NCI-H1694 (cell line): ENCODE measurements at regions not wholly inside any gene's neighbourhood (a gene's known extent, or its start where the extent isn't known, plus 50 kb on each side); places are given as distances from the start of the nearest gene placed in this dataset.

Source experiments
- DNase-seq: peaks from one replicate; lab custom pipeline; 2025; lab: John Stamatoyannopoulos, UW

DNA sequence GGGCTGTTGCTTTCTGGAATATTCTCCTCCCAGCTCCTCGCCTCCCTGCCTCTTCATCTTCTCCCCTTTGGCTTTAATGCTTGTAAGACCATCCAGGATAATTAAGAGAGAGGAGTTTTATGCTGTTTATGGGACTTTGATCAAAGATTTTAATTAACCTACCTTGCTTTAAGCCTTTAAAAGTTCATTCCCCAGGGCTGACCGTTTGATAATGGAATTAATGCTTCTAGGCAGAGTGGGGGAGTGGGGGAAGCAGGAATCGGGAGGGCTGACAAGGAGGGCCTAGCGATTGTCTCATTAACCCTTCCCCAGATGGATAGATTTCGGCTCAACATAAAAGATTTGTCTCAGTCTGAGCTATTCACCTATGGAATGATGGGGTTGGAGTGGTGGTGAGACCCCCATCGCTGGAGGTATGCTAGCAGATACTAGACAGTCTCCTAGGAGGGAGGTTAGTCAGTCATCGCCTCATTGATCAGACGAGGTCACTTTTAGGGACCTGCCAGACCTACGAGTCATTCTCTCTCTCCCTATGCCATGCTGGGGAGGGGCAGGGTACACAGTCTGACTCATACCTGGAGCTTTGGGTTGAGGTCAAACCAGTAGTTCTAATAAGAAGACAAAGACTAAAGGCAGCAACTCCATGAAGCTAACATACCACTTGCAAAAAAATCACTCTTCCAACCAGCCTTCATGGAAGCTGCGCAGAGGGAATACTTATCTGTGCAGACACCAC lies 236.6 kb upstream of the NLRP1 start:
- DNase-seq: no peak

DNA sequence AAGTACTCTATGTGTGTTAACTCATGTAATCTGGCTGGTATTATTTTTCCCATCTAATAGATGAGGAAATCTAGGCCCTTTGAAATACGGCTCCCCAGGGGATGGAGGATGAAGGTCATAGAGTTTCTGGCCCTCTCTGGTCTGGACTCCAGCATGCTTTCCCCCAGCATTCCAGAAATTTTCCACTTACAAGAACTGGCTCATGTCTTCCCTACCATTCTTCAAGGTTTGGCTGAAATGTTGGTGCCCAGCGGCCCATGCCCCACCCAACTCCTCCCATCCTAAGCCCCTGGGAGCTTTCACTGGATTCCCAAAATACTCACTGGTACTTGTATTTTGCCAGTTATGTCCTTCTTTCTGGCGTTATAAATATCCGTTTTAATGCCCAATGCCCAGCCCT lies 237.5 kb upstream of the NLRP1 start:
- DNase-seq: no peak

DNA sequence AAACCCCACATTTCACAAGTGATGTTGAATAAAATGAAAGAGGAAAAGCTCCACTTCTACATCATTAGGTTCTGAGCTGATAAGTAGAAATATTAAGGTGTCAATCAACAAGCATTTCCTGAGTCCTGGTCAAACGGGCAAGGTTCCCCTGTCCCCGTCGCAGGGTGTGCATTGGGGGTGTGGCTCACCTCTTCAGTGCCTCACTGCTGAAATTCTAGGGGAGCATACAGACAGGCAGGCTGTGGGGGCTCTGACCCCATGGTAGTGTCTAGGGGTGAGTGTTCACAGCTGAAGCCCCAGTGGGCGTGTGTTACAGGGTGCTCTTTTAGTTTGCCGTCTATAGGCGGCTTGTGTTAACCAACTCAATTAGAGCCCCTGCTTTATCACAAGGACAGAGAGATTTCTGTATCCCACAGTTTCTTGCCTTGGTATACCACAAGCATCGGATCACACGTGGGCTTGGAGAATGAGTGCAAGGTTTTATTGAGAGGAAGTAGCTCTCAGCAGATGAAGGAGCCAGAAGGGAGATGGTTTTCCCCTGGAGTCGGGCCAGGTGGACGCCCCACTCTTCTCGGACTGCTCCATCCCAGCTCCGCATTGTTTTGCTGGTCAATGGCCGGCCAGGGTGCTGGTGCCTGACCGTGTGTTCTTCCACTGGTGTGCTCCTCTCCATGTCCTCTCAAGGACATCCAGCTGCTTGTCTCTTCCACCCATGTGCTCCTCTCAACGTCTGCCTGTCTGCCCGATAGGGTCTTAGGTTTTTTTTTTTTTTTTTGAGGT lies 238.2 kb upstream of the NLRP1 start:
- DNase-seq: no peak

DNA sequence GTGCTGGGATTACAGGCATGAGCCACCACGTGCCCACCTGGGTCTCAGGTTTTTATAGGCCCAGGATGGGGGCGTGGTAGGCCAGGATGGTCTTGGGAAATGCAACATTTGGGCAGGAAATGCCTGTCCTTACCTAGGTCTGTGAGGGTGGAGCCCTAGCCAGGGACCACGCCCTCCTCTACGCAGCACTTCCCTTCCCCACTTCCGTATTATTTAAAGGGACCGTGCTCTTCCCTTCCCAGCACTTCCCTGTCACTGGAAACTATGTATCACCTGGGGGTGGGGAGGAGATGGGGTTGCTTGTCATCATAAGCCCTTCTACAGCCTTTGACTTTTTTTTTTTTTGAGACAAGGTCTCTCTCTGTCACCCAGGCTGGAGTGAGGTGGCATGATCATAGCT lies 238.9 kb upstream of the NLRP1 start:
- no peak for DNase-seq

DNA sequence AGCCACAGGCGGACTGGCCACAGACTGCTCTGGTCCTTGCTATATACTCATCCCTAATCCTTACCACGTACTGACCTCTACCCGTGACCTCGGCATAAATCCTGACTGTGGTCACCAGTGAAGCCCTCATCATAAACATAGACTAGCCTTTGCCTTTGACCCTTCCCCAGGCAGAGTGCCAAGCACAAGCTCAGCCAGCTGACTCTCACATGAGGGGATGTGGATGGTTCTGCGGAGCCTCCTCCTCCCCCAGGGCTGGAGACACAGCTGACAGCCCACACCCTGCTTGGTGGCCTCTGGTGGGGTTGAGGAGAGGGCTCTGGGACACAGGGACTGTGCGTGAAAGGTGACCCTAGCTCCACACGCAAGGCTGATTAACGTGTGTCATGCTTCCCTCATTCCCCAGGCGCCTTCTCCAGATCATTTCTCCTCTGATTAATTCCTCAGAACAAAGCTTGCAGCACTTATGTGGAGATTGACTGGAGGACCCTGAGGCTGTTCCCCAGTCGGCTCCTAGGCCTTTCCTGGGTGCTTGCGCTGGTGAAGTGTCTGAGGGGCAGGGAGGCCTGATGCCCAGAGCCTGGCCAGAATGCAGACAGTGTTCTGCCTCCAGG lies 241.5 kb upstream of the NLRP1 start:
- no peak for DNase-seq

DNA sequence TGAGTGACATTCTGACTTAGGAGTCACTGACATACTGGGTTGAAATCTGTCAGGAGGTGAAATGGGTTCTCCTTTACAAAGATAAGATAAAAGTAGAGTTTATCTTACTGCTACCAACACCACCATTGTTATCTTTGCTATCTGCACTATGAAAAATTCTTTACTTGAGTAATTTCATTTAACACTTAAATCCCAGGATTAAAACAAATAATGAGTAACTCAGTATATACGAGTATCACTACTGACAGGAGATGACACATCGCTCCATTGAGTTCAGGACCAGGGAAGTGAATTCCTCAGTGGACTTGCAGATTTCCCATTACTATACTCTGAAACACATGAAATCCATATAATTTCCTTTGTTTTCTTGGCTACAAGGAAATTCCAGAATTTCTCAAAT lies 242.1 kb upstream of the NLRP1 start:
- DNase-seq: no peak

DNA sequence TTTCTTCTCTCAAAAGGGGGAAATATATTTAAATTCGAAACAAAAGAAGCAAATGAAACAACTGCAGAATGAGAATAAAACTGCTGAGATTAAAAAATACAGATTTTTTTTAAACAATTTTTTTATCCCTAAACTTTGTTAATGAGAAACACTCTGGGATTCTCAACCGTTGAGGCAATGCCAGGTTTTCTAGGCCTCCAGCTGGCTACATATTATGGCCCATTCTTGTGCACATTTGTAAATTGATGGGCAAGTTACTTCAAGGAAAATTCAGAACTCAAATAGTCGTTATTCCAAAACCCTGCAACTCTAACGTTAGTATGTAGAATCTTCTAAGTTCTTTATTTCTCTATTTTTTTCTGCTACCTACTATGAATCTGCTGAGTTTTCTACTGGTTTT lies 239.3 kb upstream of the WSCD1 start:
- DNase-seq: no peak

DNA sequence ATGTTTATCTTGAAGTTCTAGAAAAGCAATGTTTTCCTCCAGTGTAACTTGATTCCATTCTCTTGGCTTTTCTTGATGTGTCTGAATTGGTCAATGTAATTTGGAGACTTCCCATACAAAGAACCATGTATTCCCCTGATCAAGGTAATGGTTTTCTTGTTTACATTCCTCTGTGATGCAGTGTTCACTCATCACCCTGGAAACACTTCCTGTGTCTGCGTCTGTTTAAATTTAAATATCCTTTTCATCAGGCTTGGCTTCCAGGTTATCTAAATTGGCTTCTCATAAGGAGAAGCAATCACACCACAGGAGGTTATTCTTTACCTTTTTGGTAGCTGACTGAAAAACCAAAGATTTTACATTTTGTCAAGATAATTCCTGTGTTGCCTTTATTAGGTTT lies 237.3 kb upstream of the WSCD1 start:
- DNase-seq: no peak

DNA sequence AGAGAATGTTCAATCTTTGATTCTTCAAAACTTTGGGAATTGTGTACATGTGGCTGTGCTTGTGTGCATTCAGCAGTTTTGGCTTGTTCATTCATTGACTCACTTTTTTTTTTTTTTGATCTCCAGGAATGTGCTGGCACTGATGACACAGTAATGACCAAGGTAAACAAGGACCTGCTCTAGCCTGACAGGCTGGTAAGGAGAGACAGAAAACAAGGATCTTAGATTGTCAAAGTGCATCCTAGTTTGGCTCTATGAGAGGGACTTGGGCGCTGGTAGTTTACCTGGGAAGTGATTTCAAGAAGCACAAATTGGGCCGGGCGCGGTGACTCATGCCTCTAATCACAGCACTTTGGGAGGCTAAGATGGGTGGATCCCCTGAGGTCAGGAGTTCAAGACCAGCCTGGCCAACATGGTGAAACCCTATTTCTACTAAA lies 233.1 kb upstream of the WSCD1 start:
- no peak for DNase-seq

DNA sequence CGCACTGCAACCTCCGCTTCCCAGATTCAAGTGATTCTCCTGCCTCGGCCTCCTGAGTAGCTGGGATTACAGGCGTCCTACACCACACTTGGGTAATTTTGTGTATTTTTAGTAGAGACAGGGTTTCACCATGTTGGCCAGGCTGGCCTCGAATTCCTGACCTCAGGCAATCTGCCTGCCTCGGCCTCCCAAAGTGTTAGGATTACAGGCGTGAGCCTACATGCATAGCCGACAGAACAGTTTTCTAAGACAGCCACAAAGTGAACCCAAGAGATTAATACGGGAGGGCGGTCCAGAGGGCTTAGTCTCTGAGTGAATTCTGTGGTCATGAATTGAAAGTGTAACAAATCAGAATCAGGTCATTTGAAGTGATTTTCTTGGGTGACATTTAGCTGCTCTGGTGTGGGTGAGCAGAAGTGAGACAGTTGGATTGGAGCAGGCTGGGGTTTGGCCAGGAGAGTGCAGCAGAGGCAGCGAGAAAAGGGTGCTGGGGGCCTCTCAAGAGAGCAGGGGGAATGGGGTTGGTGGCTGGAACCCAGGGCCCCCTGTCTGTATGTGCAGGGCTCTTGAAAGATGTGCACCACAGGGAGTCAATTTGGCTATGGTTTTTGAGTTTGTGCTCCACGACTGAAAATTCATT lies 231.4 kb upstream of the WSCD1 start:
- DNase-seq: no peak

DNA sequence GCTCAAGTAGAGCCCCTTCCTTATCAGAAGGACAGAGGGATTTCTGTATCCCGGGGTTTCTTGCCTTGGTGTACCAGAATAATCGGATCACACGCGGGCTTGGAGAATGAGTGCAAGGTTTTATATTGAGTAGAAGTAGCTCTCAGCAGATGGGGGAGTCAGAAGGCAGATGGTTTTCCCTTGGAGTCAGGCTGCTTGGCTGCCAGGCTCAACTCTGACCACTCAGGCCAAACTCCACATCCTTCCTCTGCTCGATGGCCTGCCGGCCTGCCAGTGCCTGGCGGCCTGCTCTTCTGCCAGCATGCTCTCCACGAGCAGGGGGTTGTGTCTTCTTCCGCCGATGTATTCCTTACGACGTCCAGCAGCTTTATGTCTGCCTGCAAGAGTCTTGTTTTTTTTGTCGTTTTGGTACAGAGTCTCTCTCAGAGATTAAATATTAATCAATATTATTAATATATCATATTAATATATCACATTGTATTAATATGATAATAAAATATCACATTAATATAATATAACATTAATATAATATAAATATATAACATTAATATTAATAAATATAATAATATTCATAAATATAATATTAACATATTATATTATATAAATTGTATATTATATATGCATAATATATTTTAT lies 229.2 kb upstream of the WSCD1 start:
- DNase-seq: no peak

DNA sequence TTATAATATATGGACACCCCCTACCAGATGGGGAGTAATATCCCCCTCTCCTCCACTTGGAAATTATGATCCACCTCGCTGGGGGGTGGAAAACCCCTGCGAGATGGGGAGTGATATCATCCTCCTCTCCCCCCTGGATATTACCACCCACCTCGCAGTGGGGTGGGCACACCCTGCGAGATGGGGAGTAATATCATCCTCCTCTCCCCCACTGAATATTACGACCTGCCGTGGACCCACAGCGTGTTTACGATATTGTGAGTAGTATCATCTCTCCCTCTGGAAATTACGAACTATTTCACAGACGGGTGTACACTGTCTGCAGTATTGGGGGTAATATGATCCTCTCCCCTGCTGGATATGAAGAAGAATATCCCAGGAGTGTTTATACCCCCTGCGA lies 228.3 kb upstream of the WSCD1 start:
- no peak for DNase-seq

DNA sequence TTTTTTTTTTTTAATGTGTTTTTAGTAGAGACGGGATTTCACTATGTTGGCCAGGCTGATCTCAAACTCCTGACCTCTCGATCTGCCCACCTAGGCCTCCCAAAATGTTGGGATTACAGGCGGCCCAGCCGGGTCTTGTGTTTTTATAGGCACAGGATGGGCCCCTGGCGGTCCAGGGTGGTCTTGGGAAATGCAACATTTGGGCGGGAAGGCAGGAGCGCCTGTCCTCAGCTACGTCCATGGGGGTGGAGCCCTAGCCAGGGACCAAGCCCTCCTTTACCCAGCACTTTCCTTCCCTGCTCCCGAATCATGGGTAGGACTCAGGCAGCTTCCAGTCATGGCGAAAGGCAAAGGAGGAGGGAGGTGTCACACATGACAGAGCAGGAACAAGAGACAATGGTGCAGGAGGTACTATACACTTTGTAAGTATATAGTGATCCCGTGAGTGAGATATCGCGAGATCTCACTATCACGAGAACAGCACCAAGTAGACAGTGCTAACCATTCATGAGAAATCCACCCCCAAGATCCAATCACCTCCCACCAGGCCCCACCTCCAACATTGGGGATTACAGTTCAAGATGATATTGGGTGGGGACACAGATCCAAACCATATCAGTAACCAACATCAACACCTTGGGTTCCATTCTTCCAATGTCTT lies 226.7 kb upstream of the WSCD1 start:
- DNase-seq: no peak

DNA sequence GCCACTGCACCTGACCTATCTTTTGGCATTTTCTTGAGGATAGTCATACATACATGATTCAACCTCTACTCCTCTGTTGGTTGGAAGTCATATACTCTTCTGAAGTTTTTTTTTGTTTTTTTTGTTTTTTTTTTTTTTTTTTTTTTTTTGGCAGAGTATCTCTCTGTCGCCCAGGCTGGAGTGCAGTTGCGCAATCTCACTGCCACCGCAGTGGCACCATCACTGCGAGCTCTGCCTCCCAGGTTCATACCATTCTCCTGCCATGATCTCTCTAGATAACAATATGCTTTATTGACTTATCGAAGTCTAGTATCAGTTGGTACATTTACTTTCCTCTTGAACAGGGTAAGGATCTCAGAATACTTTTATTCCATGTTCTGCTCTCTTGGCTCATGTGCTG lies 224.2 kb upstream of the WSCD1 start:
- DNase-seq: no peak

DNA sequence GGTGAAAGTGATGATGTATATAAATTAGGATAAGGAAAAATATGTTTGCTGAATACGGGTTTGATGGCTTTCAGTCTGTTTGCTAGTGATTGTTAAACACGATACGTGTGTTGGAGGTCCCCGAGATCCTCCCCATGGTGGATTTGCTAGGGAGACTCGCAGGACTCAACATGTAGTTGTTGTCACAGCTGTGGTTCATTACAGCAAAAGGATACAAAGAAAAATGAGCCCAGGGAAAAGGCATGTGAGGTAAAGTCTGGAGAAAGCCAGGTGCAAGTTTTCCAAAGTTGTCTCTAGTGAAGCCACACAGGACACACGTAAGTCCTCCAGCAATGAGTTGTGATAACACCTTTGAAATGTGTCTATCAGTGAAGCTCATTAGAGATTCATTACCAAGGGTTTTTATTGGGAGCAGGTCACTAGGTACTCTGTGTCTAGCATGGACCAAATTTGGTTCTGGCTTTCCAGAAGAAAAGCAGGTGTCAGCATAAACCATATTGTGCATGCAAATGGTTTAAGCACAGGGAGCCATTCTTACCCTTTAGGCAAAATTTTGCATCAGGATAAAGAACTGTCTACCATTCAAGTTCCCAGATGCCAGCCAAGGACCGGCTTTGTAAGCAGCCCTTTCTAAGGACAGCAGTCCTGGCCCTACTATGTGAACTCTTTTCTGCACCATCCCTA lies 215.2 kb upstream of the WSCD1 start:
- DNase-seq: no peak

DNA sequence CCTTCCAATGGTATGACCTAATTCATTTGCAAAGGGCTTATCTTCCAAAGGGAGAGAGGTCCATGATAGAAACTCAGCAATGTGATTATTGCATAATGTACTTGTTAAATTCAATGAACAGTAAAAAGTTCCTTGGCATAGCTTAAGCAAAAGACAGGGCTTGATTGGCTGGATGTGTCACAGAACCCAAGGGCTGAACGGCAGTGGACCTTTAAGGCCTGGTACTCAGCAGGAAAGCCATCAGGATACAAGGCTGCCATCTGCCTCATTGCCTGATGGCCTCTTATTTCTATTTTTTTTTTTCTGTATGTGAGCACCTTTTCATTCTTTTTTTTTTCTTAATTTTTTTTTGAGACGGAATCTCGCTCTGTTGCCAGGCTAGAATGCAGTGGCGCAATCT lies 208.9 kb upstream of the WSCD1 start:
- no peak for DNase-seq

DNA sequence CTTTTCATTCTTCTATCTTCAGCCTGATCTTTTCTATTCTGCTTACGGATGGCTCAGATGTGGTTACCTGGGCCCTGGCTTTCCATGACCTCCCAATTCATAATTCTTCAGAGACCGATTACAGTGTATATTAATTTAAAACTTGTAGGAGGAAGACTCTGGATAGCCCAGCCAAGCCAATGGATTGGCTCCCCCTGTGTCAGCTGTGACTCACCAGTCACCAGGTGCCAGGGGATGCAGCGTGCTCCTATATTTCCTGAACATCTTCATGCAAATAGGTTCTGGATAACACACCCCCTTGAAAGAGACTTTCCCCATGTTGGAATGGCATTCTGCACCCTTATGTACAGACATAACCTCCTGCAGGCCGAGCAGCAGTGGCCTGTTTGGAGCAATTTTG lies 208.3 kb upstream of the WSCD1 start:
- no peak for DNase-seq

DNA sequence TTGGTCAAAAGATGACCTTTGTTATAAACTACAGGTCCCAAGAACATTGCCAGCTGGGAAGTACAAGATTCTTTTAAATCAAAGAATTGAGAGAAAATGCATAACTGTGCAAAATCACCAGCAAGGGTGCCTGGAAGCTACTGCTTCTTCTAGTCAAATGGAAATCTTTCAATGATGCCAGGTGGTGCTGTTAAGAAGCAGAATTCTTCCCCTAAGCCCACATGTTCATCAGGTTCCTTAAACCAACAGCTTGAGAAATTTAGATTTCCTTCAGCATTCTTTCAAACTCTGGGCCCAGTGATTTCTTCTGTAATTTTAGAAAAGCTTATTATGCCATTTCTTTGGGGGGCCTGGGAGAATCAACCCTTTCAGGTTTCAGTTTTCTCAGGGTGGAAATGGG lies 207.8 kb upstream of the WSCD1 start:
- no peak for DNase-seq

DNA sequence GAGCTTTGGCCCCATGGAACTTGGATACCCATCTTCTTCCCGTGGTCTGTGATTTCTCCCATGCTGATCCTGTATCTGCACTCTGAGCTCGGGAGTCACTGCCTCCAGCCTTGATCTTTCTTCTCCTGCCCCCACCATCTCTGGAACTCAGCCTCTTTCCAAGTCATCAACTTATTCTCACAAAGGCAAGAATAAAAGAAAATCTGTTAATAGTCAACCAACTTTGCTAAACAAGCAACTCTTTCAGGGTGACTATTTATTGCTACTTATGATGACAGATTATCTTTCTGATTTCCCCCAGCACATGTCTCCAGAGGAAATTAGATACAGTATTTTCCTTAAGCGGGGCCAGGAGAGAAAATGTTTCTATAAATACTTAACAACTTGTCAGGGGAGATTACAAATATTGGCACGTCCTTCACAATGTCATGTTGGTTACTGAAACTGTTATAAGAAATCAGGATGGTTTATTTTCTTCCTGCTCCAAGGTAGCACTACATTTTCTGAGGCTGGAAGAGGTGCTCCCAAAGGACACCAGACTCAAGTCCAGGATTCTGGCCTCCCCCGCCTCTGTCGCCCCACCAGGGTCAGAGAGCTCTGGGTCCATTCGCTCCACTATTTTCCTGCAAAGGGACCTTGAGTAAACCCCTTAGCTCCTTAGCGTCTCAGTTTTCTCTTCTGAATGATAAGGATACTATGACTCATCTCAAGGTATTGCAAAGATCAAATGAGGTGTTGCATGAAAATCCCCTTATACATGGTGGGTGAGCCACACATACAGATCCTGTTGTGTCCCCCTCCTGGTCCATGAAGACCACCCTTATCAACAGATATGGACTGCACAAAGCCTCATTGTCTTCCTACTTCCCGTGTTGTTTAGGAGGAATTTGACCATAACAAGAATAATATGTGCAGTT lies 205.2 kb upstream of the WSCD1 start:
- no peak for DNase-seq

DNA sequence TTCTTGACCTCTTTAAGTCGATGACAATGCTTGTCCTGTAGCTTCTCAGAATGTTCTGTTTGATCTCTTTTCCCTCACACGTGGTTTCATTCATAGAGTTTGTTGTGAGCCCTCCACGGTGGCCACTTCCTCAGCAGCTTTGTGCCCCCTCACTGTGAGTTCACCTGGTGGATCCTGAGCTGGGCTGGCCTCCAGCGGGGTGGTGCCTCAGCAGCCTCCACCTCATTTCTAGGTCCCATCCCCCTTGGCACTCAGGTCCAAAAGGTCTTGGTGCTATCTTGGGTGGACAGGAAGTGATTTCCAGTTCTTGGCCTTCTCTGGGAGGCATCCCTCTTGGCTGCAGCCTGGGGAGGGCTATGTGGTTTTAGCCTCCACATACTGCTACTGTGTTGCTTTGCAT lies 203.2 kb upstream of the WSCD1 start:
- no peak for DNase-seq
